GM21360 (cell line): ENCODE measurements at regions not wholly inside any gene's neighbourhood (a gene's known extent, or its start where the extent isn't known, plus 50 kb on each side); places are given as distances from the start of the nearest gene placed in this dataset.

Source experiments
- ATAC-seq: cut with Tn5 transposase; IDR thresholded peaks from one replicate; pipeline ENCODE4 v1.9.1; 2021; ENCODE audit warnings: mild to moderate bottlenecking, moderate library complexity; ENCODE audit not compliant: unreplicated experiment

- no peak for ATAC-seq
Observed at GRCh38 chr14:95413289-95414215, 93.8 kb upstream of the CLMN start.

GRCh38 chr14:95410838-95411237, 91.1 kb upstream of the CLMN start:
- ATAC-seq: no peak

- no peak for ATAC-seq
Observed at GRCh38 chr14:95409477-95410272, 90.0 kb upstream of the CLMN start.

GRCh38 chr14:95408731-95409476, 89.2 kb upstream of the CLMN start:
- no peak for ATAC-seq

GRCh38 chr14:95407354-95407753, 87.6 kb upstream of the CLMN start:
- no peak for ATAC-seq

- no peak for ATAC-seq
Observed at GRCh38 chr14:95406756-95407277, 87.1 kb upstream of the CLMN start.

GRCh38 chr14:95404583-95404982, 84.9 kb upstream of the CLMN start:
- no peak for ATAC-seq

GRCh38 chr14:95402578-95402977, 82.9 kb upstream of the CLMN start:
- ATAC-seq: no peak

- no peak for ATAC-seq
Observed at GRCh38 chr14:95402176-95402575, 82.5 kb upstream of the CLMN start.

GRCh38 chr14:95398630-95399547, 79.2 kb upstream of the CLMN start:
- no peak for ATAC-seq

- ATAC-seq: no peak
Observed at GRCh38 chr14:95397325-95397724, 77.6 kb upstream of the CLMN start.

GRCh38 chr14:95396221-95396620, 76.5 kb upstream of the CLMN start:
- no peak for ATAC-seq

GRCh38 chr14:95395098-95395737, 75.5 kb upstream of the CLMN start:
- ATAC-seq: no peak

- no peak for ATAC-seq
Observed at GRCh38 chr14:95394297-95395097, 74.8 kb upstream of the CLMN start.

- no peak for ATAC-seq
Observed at GRCh38 chr14:95392841-95393240, 73.1 kb upstream of the CLMN start.

- no peak for ATAC-seq
Observed at GRCh38 chr14:95391331-95391730, 71.6 kb upstream of the CLMN start.

GRCh38 chr14:95389471-95390011, 69.8 kb upstream of the CLMN start:
- ATAC-seq: no peak

- ATAC-seq: no peak
Observed at GRCh38 chr14:95388699-95389098, 69.0 kb upstream of the CLMN start.
